ENCODE measurements at regions not wholly inside any gene's neighbourhood (a gene's known extent, or its start where the extent isn't known, plus 50 kb on each side); places are given as distances from the start of the nearest gene placed in this dataset.

DNA sequence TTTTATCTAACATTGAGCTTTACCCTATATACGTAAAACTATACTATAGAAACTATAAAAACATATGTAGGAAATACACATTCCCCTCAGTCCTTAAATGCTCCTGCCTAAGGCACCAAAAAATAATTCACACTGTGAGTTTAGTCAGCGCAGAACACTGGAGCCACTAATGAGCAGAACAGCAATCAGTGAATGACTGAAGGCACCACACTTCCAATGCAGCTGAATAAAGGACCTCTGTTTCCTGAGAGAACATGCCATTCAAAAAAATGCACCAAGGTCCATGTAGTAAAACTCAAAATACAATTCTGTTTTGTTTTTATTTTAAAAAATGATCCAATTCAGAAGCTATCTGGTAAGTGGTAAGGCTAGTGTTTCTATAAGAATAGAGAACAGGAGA lies 1280.6 kb upstream of the NRXN1 start:
- TF ChIP-seq, protein P1, sequence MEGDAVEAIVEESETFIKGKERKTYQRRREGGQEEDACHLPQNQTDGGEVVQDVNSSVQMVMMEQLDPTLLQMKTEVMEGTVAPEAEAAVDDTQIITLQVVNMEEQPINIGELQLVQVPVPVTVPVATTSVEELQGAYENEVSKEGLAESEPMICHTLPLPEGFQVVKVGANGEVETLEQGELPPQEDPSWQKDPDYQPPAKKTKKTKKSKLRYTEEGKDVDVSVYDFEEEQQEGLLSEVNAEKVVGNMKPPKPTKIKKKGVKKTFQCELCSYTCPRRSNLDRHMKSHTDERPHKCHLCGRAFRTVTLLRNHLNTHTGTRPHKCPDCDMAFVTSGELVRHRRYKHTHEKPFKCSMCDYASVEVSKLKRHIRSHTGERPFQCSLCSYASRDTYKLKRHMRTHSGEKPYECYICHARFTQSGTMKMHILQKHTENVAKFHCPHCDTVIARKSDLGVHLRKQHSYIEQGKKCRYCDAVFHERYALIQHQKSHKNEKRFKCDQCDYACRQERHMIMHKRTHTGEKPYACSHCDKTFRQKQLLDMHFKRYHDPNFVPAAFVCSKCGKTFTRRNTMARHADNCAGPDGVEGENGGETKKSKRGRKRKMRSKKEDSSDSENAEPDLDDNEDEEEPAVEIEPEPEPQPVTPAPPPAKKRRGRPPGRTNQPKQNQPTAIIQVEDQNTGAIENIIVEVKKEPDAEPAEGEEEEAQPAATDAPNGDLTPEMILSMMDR (IDR thresholded peaks at IDR 0.05): no peak
- TF ChIP-seq POLR2A (IDR thresholded peaks at IDR 0.05): no peak
- H3K27me3 ChIP-seq: no peaks in the 10 kb centered on the region
- H3K4me3 ChIP-seq: no peak overlapping the region
- intact Hi-C loops (cut with DNase I; ENCODE audit: low total_unique reads): no loop called here
- no peak overlapping the region for H3K27ac ChIP-seq
- no peaks in the 10 kb centered on the region for H3K36me3 ChIP-seq
- H3K4me1 ChIP-seq: no peaks in the 10 kb centered on the region
- DNase-seq: no peak
- H3K9me3 ChIP-seq: no peaks in the 10 kb centered on the region

DNA sequence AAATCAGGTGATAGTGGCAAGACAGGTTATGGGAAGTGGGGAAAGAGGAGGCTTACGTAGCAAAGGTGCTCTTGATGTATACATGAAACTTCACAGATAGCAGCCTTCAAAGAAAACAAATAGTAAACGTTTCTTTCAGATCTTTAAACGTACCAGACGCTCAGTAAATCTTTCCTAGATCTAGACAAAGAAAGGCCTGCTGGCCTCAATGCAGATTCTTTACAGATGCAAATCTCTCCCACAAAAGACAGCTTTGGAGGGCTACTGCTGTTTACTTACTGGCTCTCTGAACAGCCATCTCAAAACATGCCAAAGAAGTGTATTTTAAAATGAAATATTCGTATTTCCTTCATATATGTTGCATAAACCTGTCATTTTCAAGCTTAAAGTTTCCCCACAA lies 1279.9 kb upstream of the NRXN1 start:
- no peaks in the 10 kb centered on the region for H3K4me1 ChIP-seq
- no peaks in the 10 kb centered on the region for H3K9me3 ChIP-seq
- intact Hi-C loops (cut with DNase I; ENCODE audit: low total_unique reads): no loop called here
- H3K27ac ChIP-seq: no peak overlapping the region
- TF ChIP-seq POLR2A (IDR thresholded peaks at IDR 0.05): no peak
- TF ChIP-seq, protein P1 (IDR thresholded peaks at IDR 0.05): no peak
- H3K27me3 ChIP-seq: no peaks in the 10 kb centered on the region
- DNase-seq: no peak
- H3K4me3 ChIP-seq: no peak overlapping the region
- H3K36me3 ChIP-seq: no peaks in the 10 kb centered on the region

DNA sequence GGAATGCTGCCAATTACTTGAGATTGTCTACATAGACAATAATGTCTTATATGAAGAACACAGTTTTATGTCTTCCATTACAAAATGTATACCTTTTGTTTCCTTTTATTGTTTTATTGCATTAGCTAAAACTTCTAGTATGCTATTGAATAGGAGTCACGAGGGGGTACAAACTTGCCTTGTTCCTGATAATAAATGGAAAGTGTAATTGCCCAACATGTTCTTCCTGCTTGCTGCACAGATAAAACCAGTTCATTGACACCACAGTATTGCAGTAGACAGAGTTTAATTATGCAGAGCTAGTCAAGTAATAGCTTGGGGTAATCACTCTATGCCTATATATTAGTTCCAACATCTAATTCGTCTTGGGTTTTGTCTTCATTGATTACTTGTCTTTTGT lies 1276.2 kb upstream of the NRXN1 start:
- intact Hi-C loops (cut with DNase I; ENCODE audit: low total_unique reads): no loop called here
- H3K36me3 ChIP-seq: no peaks in the 10 kb centered on the region
- TF ChIP-seq POLR2A (IDR thresholded peaks at IDR 0.05): no peak
- TF ChIP-seq, protein P1 (IDR thresholded peaks at IDR 0.05): no peak
- DNase-seq: no peak
- no peak overlapping the region for H3K27ac ChIP-seq
- no peaks in the 10 kb centered on the region for H3K4me1 ChIP-seq
- no peak overlapping the region for H3K4me3 ChIP-seq
- H3K9me3 ChIP-seq: no peaks in the 10 kb centered on the region
- H3K27me3 ChIP-seq: no peaks in the 10 kb centered on the region

DNA sequence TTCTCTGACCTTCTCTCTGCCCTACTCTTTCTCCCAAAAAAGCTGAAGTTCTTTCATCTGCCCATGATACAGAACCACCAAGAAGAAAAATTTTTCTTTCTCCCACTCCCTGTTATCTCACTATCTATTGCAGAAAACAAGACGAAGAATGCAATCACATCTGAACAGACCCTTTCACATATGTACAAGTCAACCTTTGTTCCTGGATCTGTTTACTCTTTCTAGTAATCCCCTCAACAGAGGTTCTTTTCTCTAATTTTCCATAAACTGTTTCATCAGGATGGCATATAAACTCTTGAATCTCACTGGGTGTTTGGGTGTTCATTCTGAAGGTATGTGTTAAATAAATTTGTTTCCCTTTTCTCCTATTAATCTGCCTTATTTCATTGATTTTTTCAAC lies 1262.7 kb upstream of the NRXN1 start:
- H3K4me3 ChIP-seq: no peak overlapping the region
- TF ChIP-seq, protein P1 (IDR thresholded peaks at IDR 0.05): no peak
- TF ChIP-seq POLR2A (IDR thresholded peaks at IDR 0.05): no peak
- H3K9me3 ChIP-seq: no peaks in the 10 kb centered on the region
- H3K27ac ChIP-seq: no peak overlapping the region
- intact Hi-C loops (cut with DNase I; ENCODE audit: low total_unique reads): no loop called here
- H3K36me3 ChIP-seq: no peaks in the 10 kb centered on the region
- H3K27me3 ChIP-seq: no peaks in the 10 kb centered on the region
- DNase-seq: no peak
- H3K4me1 ChIP-seq: no peaks in the 10 kb centered on the region

DNA sequence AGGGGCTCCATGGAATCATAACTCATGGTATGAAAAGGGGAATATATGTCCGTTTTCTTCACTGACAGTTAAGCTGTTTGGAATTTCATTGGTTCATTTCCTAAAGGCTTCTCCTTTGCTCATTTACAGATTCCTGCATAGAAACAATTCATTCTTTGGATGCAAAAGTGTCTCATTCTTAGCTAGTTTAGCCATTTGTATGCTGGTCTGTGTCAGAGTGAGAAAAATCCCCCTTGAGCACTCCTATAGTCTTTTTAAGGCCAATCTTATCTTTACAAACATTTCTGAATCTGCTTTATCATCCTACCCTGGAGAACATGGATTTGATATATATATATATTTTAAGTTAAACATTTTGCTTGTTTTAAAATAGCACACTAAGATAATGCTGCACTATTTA lies 1260.9 kb upstream of the NRXN1 start:
- TF ChIP-seq POLR2A (IDR thresholded peaks at IDR 0.05): no peak
- TF ChIP-seq, protein P1 (IDR thresholded peaks at IDR 0.05): no peak
- Histone ChIP-seq H3K9me3 (no peaks in the 10 kb centered on the region), H3K4me1 (no peaks in the 10 kb centered on the region), H3K36me3 (no peaks in the 10 kb centered on the region), H3K27me3 (no peaks in the 10 kb centered on the region), H3K4me3 (no peak overlapping the region), H3K27ac (no peak overlapping the region)
- no peak for DNase-seq
- intact Hi-C loops (cut with DNase I; ENCODE audit: low total_unique reads): no loop called here
